Esophagus squamous epithelium (tissue), 5 donors: ENCODE measurements at regions not wholly inside any gene's neighbourhood (a gene's known extent, or its start where the extent isn't known, plus 50 kb on each side); places are given as distances from the start of the nearest gene placed in this dataset.

Experiments used
- DNase-seq: peaks from one replicate; lab custom pipeline; 2025; lab: John Stamatoyannopoulos, UW
- H3K27ac ChIP-seq, 4 donors: fragments of 200-600 bp; sonication (generic); one replicate each; pipeline ENCODE4 v1.5.1; 2016 to 2019; ENCODE audit warnings: mild to moderate bottlenecking in 1 of 4
- H3K27me3 ChIP-seq, 4 donors: fragments of 200-600 bp; sonication (generic); 1 replicate in 3 of 4; 2 replicates in 1 of 4; pipeline versions ENCODE4 v1.5.1 to v1.6.0; 2017 to 2021; ENCODE audit warnings: antibody characterized with exemption in 1 of 4
- H3K36me3 ChIP-seq, 3 donors: fragments of 200-600 bp; sonication (generic); one replicate each; pipeline ENCODE4 v1.5.1; 2016 to 2019
- H3K4me1 ChIP-seq, 3 donors: fragments of 200-600 bp; sonication (generic); one replicate each; pipeline ENCODE4 v1.5.1; 2017 to 2019
- H3K4me3 ChIP-seq, 4 donors: fragments of 200-600 bp; sonication (generic); 1 replicate in 3 of 4; 2 replicates in 1 of 4; pipeline ENCODE4 v1.5.1; 2016 to 2019; ENCODE audit warnings: mild to moderate bottlenecking in 2 of 4, moderate library complexity in 1 of 4
- H3K9me3 ChIP-seq, 3 donors: fragments of 200-600 bp; sonication (generic); one replicate each; pipeline ENCODE4 v1.5.1; 2016 to 2019
- CTCF ChIP-seq, 6 experiments: fragments of 450-650 bp in 4 of 6; fragments of 200-600 bp in 2 of 6; sonication (generic) in 2 of 6; IDR thresholded peaks; one replicate each; pipeline ENCODE4 v1.5.1; 2016 to 2019; ENCODE audit warnings: antibody characterized with exemption in 6 of 6, mild to moderate bottlenecking in 4 of 6, moderate library complexity in 4 of 6
- POLR2A ChIP-seq, 4 donors: fragments of 450-650 bp; IDR thresholded peaks; one replicate each; pipeline ENCODE4 v1.6.1; 2017; ENCODE audit warnings: antibody characterized with exemption in 4 of 4, mild to moderate bottlenecking in 4 of 4, moderate library complexity in 3 of 4
- WGBS, 2 donors: methylation state at CpG; one replicate each; pipeline ENCODE4 v1.1.5; 2018; 5-methylcytosine and 5-hydroxymethylcytosine counted together
- intact Hi-C: fragments of 100-400 bp; cut with DNase I; formaldehyde crosslinking; loops from one replicate; pipeline ENCODE4 v1.15.0; 2022
- donor health status: DM: yes; HTN: yes; CAD: no.

GRCh38 chr11:70926543-70927201, 325.7 kb downstream of the SHANK2 start:
- TF ChIP-seq CTCF (IDR thresholded peaks at IDR 0.05) (no peak), POLR2A (IDR thresholded peaks at IDR 0.05) (no peak)
- H3K4me3 ChIP-seq, result no peak overlapping the region
- no peak overlapping the region for H3K27ac ChIP-seq
- peaks cover 0 to 10% (median 9%) of the 10 kb centered on the region in 3 donors for H3K9me3 ChIP-seq
- H3K4me1 ChIP-seq, result no peaks in the 10 kb centered on the region
- 77 to 88% methylated on average over 12 to 14 of the region's 14 CpGs for WGBS, 2 donors
- no peak for DNase-seq
- H3K27me3 ChIP-seq, result peaks cover 0 to 5% (median 0%) of the 10 kb centered on the region in 4 donors
- intact Hi-C loops, result no loop called here
- H3K36me3 ChIP-seq, result no peaks in the 10 kb centered on the region

- H3K27me3 ChIP-seq, result peaks cover 0 to 5% (median 0%) of the 10 kb centered on the region in 4 donors
- H3K4me1 ChIP-seq, result no peaks in the 10 kb centered on the region
- 70 to 75% methylated on average over 7 to 9 of the region's 10 CpGs for WGBS, 2 donors
- no peaks in the 10 kb centered on the region for H3K9me3 ChIP-seq
- no peak overlapping the region for H3K27ac ChIP-seq
- intact Hi-C loops, result no loop called here
- no peaks in the 10 kb centered on the region for H3K36me3 ChIP-seq
- TF ChIP-seq CTCF (IDR thresholded peaks at IDR 0.05), result no peak
- no peak for TF ChIP-seq POLR2A (IDR thresholded peaks at IDR 0.05)
- DNase-seq, result no peak
- H3K4me3 ChIP-seq, result no peak overlapping the region
Observed at GRCh38 chr11:70928854-70929598, 323.4 kb downstream of the SHANK2 start.

- Histone ChIP-seq H3K27ac (no peak overlapping the region), H3K4me3 (no peak overlapping the region), H3K9me3 (no peaks in the 10 kb centered on the region), H3K27me3 (peaks cover 0 to 5% (median 0%) of the 10 kb centered on the region in 4 donors), H3K36me3 (no peaks in the 10 kb centered on the region), H3K4me1 (no peaks in the 10 kb centered on the region)
- WGBS, 2 donors, result 92 to 93% methylated on average over 3 of the region's 3 CpGs
- intact Hi-C loops, result no loop called here
- no peak for DNase-seq
- no peak for TF ChIP-seq POLR2A (IDR thresholded peaks at IDR 0.05)
- TF ChIP-seq CTCF (IDR thresholded peaks at IDR 0.05), result no peak
Observed at GRCh38 chr11:70930215-70930614, 322.2 kb downstream of the SHANK2 start.

GRCh38 chr11:70931430-70931829, 320.9 kb downstream of the SHANK2 start:
- WGBS, 2 donors, result 85% methylated on average over 11 to 12 of the region's 12 CpGs
- no peak for TF ChIP-seq POLR2A (IDR thresholded peaks at IDR 0.05)
- no peak for TF ChIP-seq CTCF (IDR thresholded peaks at IDR 0.05)
- Histone ChIP-seq H3K4me1 (no peaks in the 10 kb centered on the region), H3K9me3 (no peaks in the 10 kb centered on the region), H3K36me3 (no peaks in the 10 kb centered on the region), H3K27ac (no peak overlapping the region), H3K4me3 (no peak overlapping the region), H3K27me3 (peaks cover 0 to 5% (median 0%) of the 10 kb centered on the region in 4 donors)
- DNase-seq, result no peak
- intact Hi-C loops, result no loop called here

- TF ChIP-seq POLR2A (IDR thresholded peaks at IDR 0.05) (no peak), CTCF (IDR thresholded peaks at IDR 0.05) (no peak)
- H3K4me1 ChIP-seq, result no peaks in the 10 kb centered on the region
- intact Hi-C loops, result no loop called here
Observed at GRCh38 chr11:70933981-70934583, 318.3 kb downstream of the SHANK2 start.

More at GRCh38 chr11:70933981-70934583, 318.3 kb downstream of the SHANK2 start:
- WGBS, 2 donors, result 89 to 92% methylated on average over 8 to 9 of the region's 10 CpGs
- H3K27ac ChIP-seq, result no peak overlapping the region
- no peaks in the 10 kb centered on the region for H3K36me3 ChIP-seq
- H3K9me3 ChIP-seq, result peaks cover 0 to 8% (median 0%) of the 10 kb centered on the region in 3 donors
- H3K4me3 ChIP-seq, result no peak overlapping the region
- no peak for DNase-seq
- H3K27me3 ChIP-seq, result no peaks in the 10 kb centered on the region
